ENCODE measurements at regions not wholly inside any gene's neighbourhood (a gene's known extent, or its start where the extent isn't known, plus 50 kb on each side); places are given as distances from the start of the nearest gene placed in this dataset.

GRCh38 chr10:5588603-5589002, 63.8 kb downstream of the CALML3 start:
- intact Hi-C loops (cut with micrococcal nuclease; ENCODE audit: unreplicated experiment): loop anchor here (5.0 kb wide), 1 partner anchor 71 kb away; no protein-coding TSS in a partner anchor
- BruUV-seq (replicated peaks): no TSS peak
- H3K4me1 Mint-ChIP-seq (ENCODE audit: low read depth, unreplicated experiment): peaks cover 50% of the 10 kb centered on the region
- POLR2A ChIA-PET: no interaction called here
- H3K27me3 Mint-ChIP-seq (ENCODE audit: insufficient read depth, unreplicated experiment): no peaks in the 10 kb centered on the region
- DNase-seq: no peak
- no peaks in the 10 kb centered on the region for H3K36me3 Mint-ChIP-seq (ENCODE audit: insufficient read depth, unreplicated experiment)
- H3K4me3 Mint-ChIP-seq (ENCODE audit: unreplicated experiment): peak overlapping the region; percentile 7
- TF ChIP-seq CTCF (IDR thresholded peaks at IDR 0.05; ENCODE audit: insufficient read depth in 1 of 2, low read depth in 1 of 2, low read length in 1 of 2, severe bottlenecking in 1 of 2, unreplicated experiment in 1 of 2): no peak
- H3K9me3 Mint-ChIP-seq (ENCODE audit: unreplicated experiment): no peaks in the 10 kb centered on the region
- Histone ChIP-seq H3K4me1 (peaks cover 61% of the 10 kb centered on the region), H3K36me3 (ENCODE audit: control insufficient read depth, insufficient read depth, low read length) (no peaks in the 10 kb centered on the region; the same call in 1 of the 2 replicates), H3K27me3 (replicated peaks; ENCODE audit: control insufficient read depth, insufficient read depth, low read length) (no peaks in the 10 kb centered on the region), H3K9me3 (no peaks in the 10 kb centered on the region), H3K4me3 (ENCODE audit: low read depth, low read length) (no peak overlapping the region)
- no peak overlapping the region for H3K27ac Mint-ChIP-seq (ENCODE audit: unreplicated experiment)
- CTCF ChIA-PET: no interaction called here
